Stimulated activated CD4-positive, alpha-beta T cell treated with anti-CD3 and anti-CD28 coated beads, Interleukin-12 subunit alpha, Interleukin-12 subunit beta, amount 100 ng/mL, for 48 hours (primary cell): ENCODE measurements at regions not wholly inside any gene's neighbourhood (a gene's known extent, or its start where the extent isn't known, plus 50 kb on each side); places are given as distances from the start of the nearest gene placed in this dataset.
"Not testable (repeated sequence)": the region's sequence is repeated elsewhere in the genome, so short reads cannot be mapped to it uniquely, and the experiment has no call there.

Source experiments
- DNase-seq, 3 donors: peaks; one replicate each; pipeline ENCODE4 v3.0.0-alpha.2; 2020; ENCODE audit warnings: low read depth in 2 of 3, low spot score in 1 of 3

DNA sequence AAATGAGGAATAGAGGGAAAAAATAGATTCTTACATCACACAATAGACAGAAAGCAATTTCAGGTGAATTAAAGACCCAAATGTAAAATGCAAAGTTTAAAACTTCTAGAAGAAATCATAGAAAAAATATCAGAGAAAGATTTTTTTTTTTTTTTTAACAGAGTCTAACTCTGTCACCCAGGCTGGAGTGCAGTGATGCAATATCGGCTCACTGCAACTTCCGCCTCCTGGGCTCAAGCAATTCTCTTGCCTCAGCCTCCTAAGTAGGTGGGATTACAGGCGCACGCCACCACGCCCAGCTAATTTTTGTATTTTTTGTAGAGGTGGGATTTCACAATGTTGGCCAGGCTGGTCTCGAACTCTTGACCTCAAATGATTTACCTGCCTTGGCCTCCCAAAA, 141.8 kb downstream of the COPRS start:
- not testable (repeated sequence) for DNase-seq

- no peak for DNase-seq
Measured at GRCh38 chr17:31715446-31715845, 143.6 kb downstream of the COPRS start.

DNA sequence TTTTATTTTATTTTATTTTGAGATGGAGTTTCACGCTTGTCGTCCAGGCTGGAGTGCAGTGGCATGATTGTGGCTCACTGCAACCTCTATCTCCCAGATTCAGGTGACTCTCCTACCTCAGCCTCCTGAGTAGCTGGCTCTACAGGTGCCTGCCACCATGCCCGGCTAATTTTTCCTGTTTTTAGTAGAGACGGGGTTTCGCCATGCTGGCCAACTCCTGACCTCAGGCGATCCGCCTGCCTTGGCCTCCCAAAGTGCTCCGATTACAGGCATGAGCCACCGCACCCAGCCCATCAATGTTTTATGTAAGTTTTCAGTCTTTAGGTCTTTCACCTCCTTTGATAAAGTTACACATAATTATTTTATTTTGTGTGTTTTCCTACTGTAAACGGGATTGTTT, 154.6 kb downstream of the COPRS start:
- no peak for DNase-seq

GRCh38 chr17:31702041-31702440, 157.0 kb downstream of the COPRS start:
- no peak for DNase-seq

GRCh38 chr17:31700973-31701372, 158.1 kb downstream of the COPRS start:
- no peak for DNase-seq

- no peak for DNase-seq
Measured at GRCh38 chr17:31699886-31700285, 159.2 kb downstream of the COPRS start.

GRCh38 chr17:31699281-31699680, 159.8 kb downstream of the COPRS start:
- DNase-seq: no peak

GRCh38 chr17:31698751-31699150, 160.3 kb downstream of the COPRS start:
- no peak for DNase-seq

DNA sequence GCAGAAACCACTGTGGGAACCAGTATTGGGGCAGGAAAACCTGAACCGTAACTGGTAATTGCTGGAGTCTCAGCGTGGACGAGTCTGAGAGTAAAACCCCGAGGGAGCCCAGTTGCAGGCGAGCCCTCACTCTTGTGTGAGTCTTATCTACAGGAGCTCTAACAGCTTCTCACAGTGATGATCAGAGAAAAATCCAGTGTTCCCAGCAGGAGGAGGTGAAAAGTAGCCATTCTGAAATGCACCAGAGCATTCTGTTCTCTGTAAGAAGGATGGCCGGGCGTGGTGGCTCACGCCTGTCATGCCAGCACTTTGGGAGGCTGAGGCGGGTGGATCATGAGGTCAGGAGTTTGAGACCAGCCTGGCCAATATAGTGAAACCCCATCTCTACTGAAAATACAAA, 161.2 kb downstream of the COPRS start:
- DNase-seq: no peak

GRCh38 chr17:31696703-31697325, 162.2 kb downstream of the COPRS start:
- DNase-seq: no peak

- no peak for DNase-seq
Measured at GRCh38 chr17:31696184-31696602, 162.9 kb downstream of the COPRS start.

DNA sequence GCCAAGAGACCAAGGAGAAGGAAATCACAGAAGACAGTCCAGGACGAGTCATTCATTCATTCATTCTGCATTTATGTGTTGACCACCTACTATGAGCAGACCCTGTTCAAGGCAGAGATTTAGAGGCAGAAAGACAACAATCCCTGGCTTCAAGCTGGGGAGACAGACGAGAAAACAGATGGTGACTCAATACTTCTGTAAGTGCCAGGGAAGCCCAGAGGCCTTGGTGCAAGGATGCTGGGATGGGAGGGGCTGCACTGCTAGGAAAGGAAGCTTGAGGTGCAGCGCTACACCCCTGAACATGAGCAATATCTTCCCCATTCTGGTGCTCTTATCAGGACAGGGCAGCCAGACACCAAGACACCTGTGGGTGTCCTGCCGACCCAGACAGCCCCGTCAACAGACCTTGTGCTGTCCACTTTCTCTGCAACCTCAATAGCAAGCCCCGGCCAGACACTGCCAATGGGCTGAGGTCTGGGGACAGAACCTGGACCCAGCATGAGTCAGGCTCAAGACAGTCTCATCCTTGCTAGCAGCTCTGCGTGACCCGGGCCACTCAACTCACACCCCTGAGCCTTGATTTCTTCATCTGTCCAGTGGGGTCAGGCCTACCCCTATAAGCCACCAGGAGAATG, 163.5 kb downstream of the COPRS start:
- DNase-seq: no peak

DNA sequence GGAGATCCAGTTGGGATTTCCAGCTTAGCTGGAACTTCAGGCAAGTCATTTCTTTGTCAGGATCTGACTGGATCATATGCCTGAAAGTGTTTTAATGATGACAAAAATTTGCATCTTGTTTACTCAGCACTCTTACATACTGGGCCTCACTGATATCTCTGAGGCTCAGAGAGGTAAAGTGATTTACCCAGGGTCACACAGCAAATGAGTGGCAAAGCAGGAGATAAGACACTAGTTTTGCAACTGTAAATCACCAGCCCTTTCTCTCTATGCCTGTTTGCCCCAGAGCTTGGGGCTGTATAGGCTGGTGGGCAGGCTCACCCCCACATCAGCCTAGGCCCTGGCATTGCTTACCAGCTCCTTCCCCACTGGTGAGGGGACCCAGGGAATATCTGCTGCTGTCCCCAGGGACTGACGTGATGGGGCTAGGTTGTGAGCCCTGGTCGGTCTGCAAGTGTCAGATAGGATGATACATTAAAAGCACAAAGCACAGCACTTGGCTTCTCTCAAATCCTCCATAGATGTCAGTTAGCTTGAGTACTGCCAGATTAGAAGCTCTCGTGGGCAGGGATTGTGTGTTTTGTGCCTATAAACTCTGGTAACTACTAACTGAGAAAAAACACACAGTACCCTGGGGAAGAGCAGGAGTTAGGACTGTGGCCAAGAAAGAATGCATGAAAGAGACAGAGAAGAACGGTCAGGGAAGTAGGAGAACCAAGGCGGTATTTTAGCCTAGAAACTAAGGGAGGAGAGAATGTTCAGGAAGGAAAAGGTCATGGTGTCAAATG, 165.4 kb downstream of the COPRS start:
- DNase-seq: no peak

GRCh38 chr17:31692632-31693031, 166.4 kb downstream of the COPRS start:
- no peak for DNase-seq

GRCh38 chr17:31692027-31692426, 167.0 kb downstream of the COPRS start:
- DNase-seq: no peak

DNA sequence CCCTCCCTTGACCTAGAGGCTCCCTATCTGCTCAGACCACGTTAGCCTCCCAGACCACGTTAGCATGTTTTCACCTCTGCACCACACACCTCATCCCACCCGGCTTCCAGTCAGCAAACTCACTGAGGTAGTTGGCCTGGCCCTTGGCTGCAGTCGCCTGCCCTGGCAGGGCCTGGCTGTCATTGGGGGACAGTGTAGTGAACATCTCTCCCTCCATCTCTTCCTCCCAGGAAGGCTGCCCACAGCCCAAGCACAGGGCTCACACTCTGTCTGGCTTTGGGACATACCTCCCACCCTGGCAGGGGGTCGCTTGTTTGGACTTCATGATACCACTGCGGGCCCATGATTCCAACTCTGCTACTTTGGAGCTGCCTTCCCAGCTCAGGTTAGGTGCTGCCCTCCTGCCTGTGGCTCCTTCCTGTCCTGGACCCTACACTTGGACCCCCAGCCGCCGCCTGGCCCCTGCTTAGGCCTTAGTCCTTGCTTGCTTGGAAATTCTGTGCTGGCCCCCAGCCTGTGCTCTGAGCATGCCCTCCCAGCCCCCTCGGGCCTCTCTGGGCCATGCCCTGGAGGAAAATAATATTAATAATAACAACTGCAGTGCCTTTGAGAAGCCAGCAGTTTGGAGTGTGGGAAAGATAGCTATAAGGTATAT, 167.7 kb downstream of the COPRS start:
- no peak for DNase-seq

DNA sequence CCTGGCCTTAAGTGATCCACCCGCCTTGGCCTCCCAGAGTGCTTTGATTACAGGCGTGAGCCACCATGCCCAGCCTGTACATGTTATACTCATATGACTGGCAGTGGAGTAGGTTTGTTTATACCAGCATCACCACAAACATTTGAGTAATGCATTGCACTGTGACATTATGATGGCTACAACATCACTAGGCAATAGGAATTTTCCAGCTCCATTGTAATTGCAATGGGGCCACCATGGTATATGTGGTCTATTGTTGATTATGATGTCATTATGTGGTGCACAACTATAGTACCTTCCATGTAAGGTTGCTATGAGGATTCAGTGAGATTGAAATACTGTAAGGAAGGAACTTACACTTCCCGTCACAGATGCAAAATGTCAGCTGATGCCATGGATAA, 168.9 kb downstream of the COPRS start:
- DNase-seq: no peak

GRCh38 chr17:31688701-31689100, 170.3 kb downstream of the COPRS start:
- DNase-seq: no peak

DNA sequence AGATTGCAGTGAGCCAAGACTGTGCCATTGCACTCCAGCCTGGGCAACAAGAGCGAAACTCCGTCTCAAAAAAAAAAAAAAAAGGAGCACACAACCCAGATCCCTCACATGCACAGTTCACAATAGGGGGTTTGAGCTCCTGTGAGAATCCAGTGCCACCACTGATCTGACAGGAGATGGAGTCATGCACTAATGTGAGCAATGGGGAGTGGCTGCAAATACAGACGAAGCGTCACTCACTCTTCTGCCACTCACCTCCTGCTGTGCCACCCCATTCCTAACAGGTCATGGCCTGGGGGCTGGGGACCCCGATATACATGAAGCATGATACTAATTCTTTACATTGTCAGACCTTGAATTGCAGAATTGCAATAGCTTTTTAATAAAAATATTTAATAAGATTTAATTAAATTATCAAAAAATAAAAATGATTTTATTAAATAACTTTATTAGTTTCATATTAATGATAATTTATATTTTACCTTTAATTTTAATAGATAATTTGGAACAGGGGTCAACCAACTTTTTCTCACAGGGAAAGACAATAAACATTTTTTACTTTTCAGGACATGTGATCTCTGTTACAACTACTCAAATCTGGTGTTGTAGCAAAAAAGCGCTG, 171.4 kb downstream of the COPRS start:
- DNase-seq: no peak

GRCh38 chr17:31686495-31686894, 172.5 kb downstream of the COPRS start:
- DNase-seq: no peak

- no peak for DNase-seq
Measured at GRCh38 chr17:31684901-31685300, 174.1 kb downstream of the COPRS start.
